H9 (cell line): ENCODE measurements at regions not wholly inside any gene's neighbourhood (a gene's known extent, or its start where the extent isn't known, plus 50 kb on each side); places are given as distances from the start of the nearest gene placed in this dataset.

Source experiments
- DNase-seq: peaks from one replicate; pipeline ENCODE4 v3.0.0-alpha.2; 2017
- H2AFZ ChIP-seq: one replicate; pipeline ENCODE4 v1.6.1; 2013; ENCODE audit warnings: mild to moderate bottlenecking, low read length, control low read depth, moderate library complexity
- H2AK5ac ChIP-seq: 2 replicates; pipeline ENCODE4 v1.6.1; 2013; ENCODE audit warnings: low read length, control low read depth, mixed read lengths; ENCODE audit not compliant: insufficient read length
- H2BK120ac ChIP-seq: one replicate; pipeline ENCODE4 v1.6.1; 2013; ENCODE audit warnings: low read depth, mild to moderate bottlenecking, low read length, control low read depth, inconsistent platforms; ENCODE audit not compliant: poor library complexity, severe bottlenecking
- H2BK12ac ChIP-seq: 2 replicates; pipeline ENCODE4 v1.6.1; 2013; ENCODE audit warnings: low read length, control low read depth, mixed read lengths, low read depth; ENCODE audit not compliant: insufficient read length
- H2BK15ac ChIP-seq: 2 replicates; pipeline ENCODE4 v1.6.1; 2013; ENCODE audit warnings: low read depth, low read length, control low read depth
- H2BK20ac ChIP-seq: one replicate; pipeline ENCODE4 v1.6.1; 2013; ENCODE audit warnings: low read depth, mild to moderate bottlenecking, low read length, control low read depth, inconsistent platforms; ENCODE audit not compliant: poor library complexity, severe bottlenecking
- H2BK5ac ChIP-seq: 2 replicates; pipeline ENCODE4 v1.6.1; 2013; ENCODE audit warnings: low read length, control low read depth, mixed read lengths; ENCODE audit not compliant: insufficient read length
- H3K14ac ChIP-seq: 2 replicates; pipeline ENCODE4 v1.6.1; 2013; ENCODE audit warnings: low read length, control low read depth; ENCODE audit not compliant: insufficient read depth
- H3K18ac ChIP-seq: 2 replicates; pipeline ENCODE4 v1.6.1; 2013; ENCODE audit warnings: low read depth, mild to moderate bottlenecking, mixed read lengths, low read length, control low read depth; ENCODE audit not compliant: insufficient read length
- H3K23ac ChIP-seq: 2 replicates; pipeline ENCODE4 v1.6.1; 2013; ENCODE audit warnings: low read length, control low read depth, mixed read lengths, low read depth; ENCODE audit not compliant: insufficient read length
- H3K23me2 ChIP-seq: 2 replicates; pipeline ENCODE4 v1.6.1; 2013; ENCODE audit warnings: low read depth, mild to moderate bottlenecking, mixed read lengths, low read length, control low read depth; ENCODE audit not compliant: insufficient read length, poor library complexity, severe bottlenecking
- H3K27ac ChIP-seq: 2 replicates; pipeline ENCODE4 v1.5.1; 2013; ENCODE audit warnings: low read length, control low read depth, mixed read lengths, low read depth; ENCODE audit not compliant: insufficient read length
- H3K27me3 ChIP-seq: 2 replicates; pipeline ENCODE4 v1.6.1; 2013; ENCODE audit warnings: low read length, control low read depth, inconsistent platforms; ENCODE audit not compliant: insufficient read depth
- H3K4ac ChIP-seq: 2 replicates; pipeline ENCODE4 v1.6.1; 2013; ENCODE audit warnings: low read depth, mild to moderate bottlenecking, control low read depth, inconsistent platforms, low read length, moderate library complexity
- H3K4me1 ChIP-seq: 2 replicates; pipeline ENCODE4 v1.6.1; 2013; ENCODE audit warnings: low read length, control low read depth, inconsistent platforms; ENCODE audit not compliant: insufficient read depth
- H3K4me2 ChIP-seq: 2 replicates; pipeline ENCODE4 v1.6.1; 2013; ENCODE audit warnings: low read length, control low read depth, mixed read lengths; ENCODE audit not compliant: insufficient read length, insufficient read depth
- H3K56ac ChIP-seq: 2 replicates; pipeline ENCODE4 v1.6.1; 2013; ENCODE audit warnings: low read depth, mild to moderate bottlenecking, mixed read lengths, low read length, control low read depth; ENCODE audit not compliant: insufficient read length
- H3K79me1 ChIP-seq: 2 replicates; pipeline ENCODE4 v1.6.1; 2013; ENCODE audit warnings: low read depth, mild to moderate bottlenecking, moderate library complexity, low read length, control low read depth, inconsistent platforms; ENCODE audit not compliant: insufficient read depth, poor library complexity, severe bottlenecking
- H3K79me2 ChIP-seq: 2 replicates; pipeline ENCODE4 v1.6.1; 2013; ENCODE audit warnings: low read length, control low read depth, inconsistent platforms; ENCODE audit not compliant: insufficient read depth
- H3K9ac ChIP-seq: 2 replicates; pipeline ENCODE4 v1.6.1; 2013; ENCODE audit warnings: low read length, control low read depth, mixed read lengths; ENCODE audit not compliant: insufficient read length; ENCODE audit errors: extremely low read depth
- H3K9me3 ChIP-seq: one replicate; pipeline ENCODE4 v1.6.1; 2013; ENCODE audit warnings: low read depth, low read length, inconsistent platforms; ENCODE audit not compliant: control insufficient read depth
- H3T11ph ChIP-seq: one replicate; pipeline ENCODE4 v1.6.1; 2013; ENCODE audit warnings: mild to moderate bottlenecking, low read length, control low read depth, inconsistent platforms
- H4K20me1 ChIP-seq: one replicate; pipeline ENCODE4 v1.6.1; 2013; ENCODE audit not compliant: control insufficient read depth, insufficient read length, insufficient read depth
- H4K5ac ChIP-seq: 2 replicates; pipeline ENCODE4 v1.6.1; 2013; ENCODE audit warnings: low read depth, mild to moderate bottlenecking, mixed read lengths, low read length, control low read depth; ENCODE audit not compliant: insufficient read length
- H4K8ac ChIP-seq: replicated peaks from 2 replicates; pipeline ENCODE4 v1.6.1; 2013; ENCODE audit warnings: low read length, control low read depth, mixed read lengths, low read depth; ENCODE audit not compliant: insufficient read length
- H4K91ac ChIP-seq: 2 replicates; pipeline ENCODE4 v1.6.1; 2013; ENCODE audit warnings: low read depth, mild to moderate bottlenecking, moderate library complexity, mixed read lengths, low read length, control low read depth; ENCODE audit not compliant: insufficient read length
- H3K27ac Mint-ChIP-seq, 3 experiments: 2 replicates in 2 of 3; 3 replicates in 1 of 3; pipeline ENCODE4 v1.8.0; 2020 to 2021; ENCODE audit warnings: mixed read lengths in 3 of 3, mild to moderate bottlenecking in 1 of 3, moderate library complexity in 1 of 3
- H3K27me3 Mint-ChIP-seq: 2 replicates; pipeline ENCODE4 v1.8.0; 2021; ENCODE audit warnings: low read depth, mild to moderate bottlenecking, moderate library complexity, mixed read lengths
- H3K36me3 Mint-ChIP-seq, 3 experiments: 2 replicates in 2 of 3; 3 replicates in 1 of 3; pipeline ENCODE4 v1.8.0; 2020 to 2021; ENCODE audit warnings: low read depth in 3 of 3, mixed read lengths in 3 of 3; ENCODE audit not compliant: insufficient read depth in 1 of 3
- H3K4me1 Mint-ChIP-seq, 2 experiments: 2 replicates each; pipeline ENCODE4 v1.8.0; 2020; ENCODE audit warnings: mixed read lengths in 2 of 2
- H3K4me3 Mint-ChIP-seq, 2 experiments: 2 replicates in 1 of 2; 3 replicates in 1 of 2; pipeline ENCODE4 v1.8.0; 2020 to 2021; ENCODE audit warnings: mild to moderate bottlenecking in 2 of 2, mixed read lengths in 2 of 2, moderate library complexity in 1 of 2
- H3K9me3 Mint-ChIP-seq, 2 experiments: 2 replicates in 1 of 2; 3 replicates in 1 of 2; pipeline ENCODE4 v1.8.0; 2020; ENCODE audit warnings: mild to moderate bottlenecking in 2 of 2, mixed read lengths in 2 of 2, moderate library complexity in 1 of 2
- WGBS: extraction: QIAGEN DNeasy Blood & Tissue Kit; methylation state at CpG from one replicate; pipeline ENCODE4 v1.1.7; 2013; ENCODE audit warnings: missing lambda C conversion rate, low lambda C conversion rate, mixed read lengths; ENCODE audit not compliant: insufficient read length; ENCODE audit errors: extremely low coverage; 5-methylcytosine and 5-hydroxymethylcytosine counted together
- TF ChIP-seq, protein P1 (sequence below): fragments of 200-600 bp; sonication (generic); conservative IDR thresholded peaks from 3 replicates; pipeline ENCODE4 v1.8.0; 2021; ENCODE audit warnings: antibody characterized with exemption, mild to moderate bottlenecking

DNA sequence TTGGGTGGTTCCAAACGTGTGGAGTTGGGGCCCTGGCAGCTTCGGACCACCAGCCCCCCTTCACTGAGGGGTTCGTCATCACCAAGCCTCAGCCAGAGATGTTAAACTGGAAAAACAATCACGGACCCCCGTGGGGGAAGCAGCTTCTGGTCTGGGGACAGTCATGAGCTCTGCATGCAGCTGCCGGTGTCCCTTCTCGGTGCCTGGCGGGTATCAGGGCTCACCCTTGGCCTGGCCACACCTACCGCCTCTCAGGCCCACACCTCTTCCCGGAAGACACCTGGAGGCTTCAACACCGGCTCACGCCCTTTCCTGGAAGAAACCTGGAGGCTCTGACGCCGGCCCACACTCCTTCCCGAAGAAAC lies 77.8 kb upstream of the BHLHE23 start:
- Histone ChIP-seq H3K79me1 (no peaks in the 10 kb centered on the region), H3K23ac (no peak overlapping the region), H3K4me1 (no peaks in the 10 kb centered on the region), H3K27ac (no peak overlapping the region), H2BK15ac (no peak overlapping the region), H2BK120ac (no peak overlapping the region), H3K27me3 (no peaks in the 10 kb centered on the region), H3K9ac (no peak overlapping the region), H4K20me1 (no peaks in the 10 kb centered on the region), H3T11ph (no peak overlapping the region), H3K79me2 (no peaks in the 10 kb centered on the region), H2BK5ac (no peak overlapping the region), H4K91ac (no peak overlapping the region), H3K18ac (no peak overlapping the region), H3K4ac (no peak overlapping the region), H4K8ac (no peak overlapping the region), H2AK5ac (no peak overlapping the region), H3K4me2 (no peak overlapping the region), H2BK12ac (no peak overlapping the region), H3K23me2 (no peaks in the 10 kb centered on the region), H2BK20ac (no peak overlapping the region), H3K14ac (no peak overlapping the region), H3K9me3 (no peaks in the 10 kb centered on the region), H4K5ac (no peak overlapping the region), H3K56ac (no peak overlapping the region), H2AFZ (no peak overlapping the region)
- WGBS, result no CpG with 5 or more reads among the region's 15 CpGs
- Mint-ChIP-seq H3K27me3 (peaks cover 33% of the 10 kb centered on the region), H3K4me3 (no peak overlapping the region), H3K9me3 (no peaks in the 10 kb centered on the region), H3K27ac (no peak overlapping the region), H3K4me1 (peaks cover 2 to 5% of the 10 kb centered on the region in 2 experiments; a peak in 3 of 4 replicates), H3K36me3 (no peaks in the 10 kb centered on the region; a peak in 1 of 7 replicates)
- no peak for DNase-seq
- TF ChIP-seq, protein P1, sequence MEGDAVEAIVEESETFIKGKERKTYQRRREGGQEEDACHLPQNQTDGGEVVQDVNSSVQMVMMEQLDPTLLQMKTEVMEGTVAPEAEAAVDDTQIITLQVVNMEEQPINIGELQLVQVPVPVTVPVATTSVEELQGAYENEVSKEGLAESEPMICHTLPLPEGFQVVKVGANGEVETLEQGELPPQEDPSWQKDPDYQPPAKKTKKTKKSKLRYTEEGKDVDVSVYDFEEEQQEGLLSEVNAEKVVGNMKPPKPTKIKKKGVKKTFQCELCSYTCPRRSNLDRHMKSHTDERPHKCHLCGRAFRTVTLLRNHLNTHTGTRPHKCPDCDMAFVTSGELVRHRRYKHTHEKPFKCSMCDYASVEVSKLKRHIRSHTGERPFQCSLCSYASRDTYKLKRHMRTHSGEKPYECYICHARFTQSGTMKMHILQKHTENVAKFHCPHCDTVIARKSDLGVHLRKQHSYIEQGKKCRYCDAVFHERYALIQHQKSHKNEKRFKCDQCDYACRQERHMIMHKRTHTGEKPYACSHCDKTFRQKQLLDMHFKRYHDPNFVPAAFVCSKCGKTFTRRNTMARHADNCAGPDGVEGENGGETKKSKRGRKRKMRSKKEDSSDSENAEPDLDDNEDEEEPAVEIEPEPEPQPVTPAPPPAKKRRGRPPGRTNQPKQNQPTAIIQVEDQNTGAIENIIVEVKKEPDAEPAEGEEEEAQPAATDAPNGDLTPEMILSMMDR, result no peak
